ENCODE measurements at regions not wholly inside any gene's neighbourhood (a gene's known extent, or its start where the extent isn't known, plus 50 kb on each side); places are given as distances from the start of the nearest gene placed in this dataset.

- Histone ChIP-seq H3K9me2 (ENCODE audit: low read depth, low read length) (no peaks in the 10 kb centered on the region), H4K20me1 (ENCODE audit: insufficient read depth, low read length) (no peaks in the 10 kb centered on the region), H3K9ac (ENCODE audit: low read length) (no peak overlapping the region), H3K4me2 (ENCODE audit: low read length) (no peak overlapping the region), H2AFZ (ENCODE audit: low read length) (no peak overlapping the region), H3K4me1 (ENCODE audit: insufficient read depth, low read length, severe bottlenecking) (no peaks in the 10 kb centered on the region), H3K27ac (ENCODE audit: low read depth, low read length, poor library complexity, severe bottlenecking) (no peak overlapping the region), H3K36me3 (ENCODE audit: insufficient read depth, low read length) (no peaks in the 10 kb centered on the region), H3K4me3 (ENCODE audit: low read depth, low read length, poor library complexity, severe bottlenecking) (no peak overlapping the region), H3K9me3 (ENCODE audit: low read length) (no peaks in the 10 kb centered on the region), H3F3A (ENCODE audit: insufficient read depth, low read length) (no peaks in the 10 kb centered on the region), H3K79me2 (ENCODE audit: insufficient read depth, low read length) (no peaks in the 10 kb centered on the region), H3K27me3 (ENCODE audit: insufficient read depth, low read length) (no peaks in the 10 kb centered on the region)
- TF ChIP-seq EZH2 (IDR thresholded peaks at IDR 0.05; ENCODE audit: borderline replicate concordance, low read length) (no peak), CTCF (IDR thresholded peaks at IDR 0.05; ENCODE audit: low read length) (no peak)
Measured at GRCh38 chr2:83742117-83742782, 716.8 kb downstream of the SUCLG1 start.

- Histone ChIP-seq H4K20me1 (ENCODE audit: insufficient read depth, low read length) (no peaks in the 10 kb centered on the region), H3K4me2 (ENCODE audit: low read length) (no peak overlapping the region), H3K36me3 (ENCODE audit: insufficient read depth, low read length) (no peaks in the 10 kb centered on the region), H3K9me3 (ENCODE audit: low read length) (no peaks in the 10 kb centered on the region), H3K4me1 (ENCODE audit: insufficient read depth, low read length, severe bottlenecking) (no peaks in the 10 kb centered on the region), H2AFZ (ENCODE audit: low read length) (no peak overlapping the region), H3F3A (ENCODE audit: insufficient read depth, low read length) (no peaks in the 10 kb centered on the region), H3K4me3 (ENCODE audit: low read depth, low read length, poor library complexity, severe bottlenecking) (no peak overlapping the region), H3K79me2 (ENCODE audit: insufficient read depth, low read length) (no peaks in the 10 kb centered on the region), H3K27me3 (ENCODE audit: insufficient read depth, low read length) (no peaks in the 10 kb centered on the region), H3K9me2 (ENCODE audit: low read depth, low read length) (no peaks in the 10 kb centered on the region), H3K9ac (ENCODE audit: low read length) (no peak overlapping the region), H3K27ac (ENCODE audit: low read depth, low read length, poor library complexity, severe bottlenecking) (no peak overlapping the region)
- no peak for TF ChIP-seq EZH2 (IDR thresholded peaks at IDR 0.05; ENCODE audit: borderline replicate concordance, low read length)
- TF ChIP-seq CTCF (IDR thresholded peaks at IDR 0.05; ENCODE audit: low read length) = no peak
Measured at GRCh38 chr2:83730223-83730622, 728.9 kb downstream of the SUCLG1 start.

GRCh38 chr2:83725735-83726134, 733.3 kb downstream of the SUCLG1 start:
- Histone ChIP-seq H3K9ac (ENCODE audit: low read length) (no peak overlapping the region), H3K36me3 (ENCODE audit: insufficient read depth, low read length) (no peaks in the 10 kb centered on the region)
- TF ChIP-seq CTCF (IDR thresholded peaks at IDR 0.05; ENCODE audit: low read length) (no peak), EZH2 (IDR thresholded peaks at IDR 0.05; ENCODE audit: borderline replicate concordance, low read length) (no peak)

More at GRCh38 chr2:83725735-83726134, 733.3 kb downstream of the SUCLG1 start:
- Histone ChIP-seq H3K27me3 (ENCODE audit: insufficient read depth, low read length) (no peaks in the 10 kb centered on the region), H3K9me2 (ENCODE audit: low read depth, low read length) (no peaks in the 10 kb centered on the region), H3F3A (ENCODE audit: insufficient read depth, low read length) (no peaks in the 10 kb centered on the region), H3K4me2 (ENCODE audit: low read length) (no peak overlapping the region), H3K9me3 (ENCODE audit: low read length) (no peaks in the 10 kb centered on the region), H3K27ac (ENCODE audit: low read depth, low read length, poor library complexity, severe bottlenecking) (no peak overlapping the region), H3K79me2 (ENCODE audit: insufficient read depth, low read length) (no peaks in the 10 kb centered on the region), H3K4me3 (ENCODE audit: low read depth, low read length, poor library complexity, severe bottlenecking) (no peak overlapping the region), H2AFZ (ENCODE audit: low read length) (no peak overlapping the region), H3K4me1 (ENCODE audit: insufficient read depth, low read length, severe bottlenecking) (no peaks in the 10 kb centered on the region), H4K20me1 (ENCODE audit: insufficient read depth, low read length) (no peaks in the 10 kb centered on the region)
